IPS-NIHi7 (cell line): ENCODE measurements at regions not wholly inside any gene's neighbourhood (a gene's known extent, or its start where the extent isn't known, plus 50 kb on each side); places are given as distances from the start of the nearest gene placed in this dataset.
"Not testable (repeated sequence)": the region's sequence is repeated elsewhere in the genome, so short reads cannot be mapped to it uniquely, and the experiment has no call there.

Source experiments
- DNase-seq: peaks from one replicate; pipeline ENCODE4 v3.0.0; 2012; ENCODE audit warnings: mixed read lengths; ENCODE audit errors: extremely low spot score

- no peak for DNase-seq
Measured at GRCh38 chr3:180420016-180420415, 181.9 kb upstream of the TTC14 start.

- no peak for DNase-seq
Measured at GRCh38 chr3:180420804-180421203, 181.2 kb upstream of the TTC14 start.

GRCh38 chr3:180421221-180421620 lies 180.7 kb upstream of the TTC14 start:
- no peak for DNase-seq

- DNase-seq: no peak
Measured at GRCh38 chr3:180421721-180422120, 180.2 kb upstream of the TTC14 start.

GRCh38 chr3:180424305-180424704 lies 177.7 kb upstream of the TTC14 start:
- not testable (repeated sequence) for DNase-seq

- DNase-seq: no peak
Measured at GRCh38 chr3:180430896-180431295, 171.1 kb upstream of the TTC14 start.

GRCh38 chr3:180433152-180433551 lies 168.8 kb upstream of the TTC14 start:
- DNase-seq: no peak

GRCh38 chr3:180447136-180447535 lies 154.8 kb upstream of the TTC14 start:
- no peak for DNase-seq

- not testable (repeated sequence) for DNase-seq
Measured at GRCh38 chr3:180448407-180448806, 153.6 kb upstream of the TTC14 start.

GRCh38 chr3:180457225-180457624 lies 144.7 kb upstream of the TTC14 start:
- no peak for DNase-seq

- DNase-seq: no peak
Measured at GRCh38 chr3:180466401-180467011, 135.5 kb upstream of the TTC14 start.

GRCh38 chr3:180467177-180467576 lies 134.8 kb upstream of the TTC14 start:
- no peak for DNase-seq

- no peak for DNase-seq
Measured at GRCh38 chr3:180469149-180469548, 132.8 kb upstream of the TTC14 start.

GRCh38 chr3:180478695-180479094 lies 123.3 kb upstream of the TTC14 start:
- DNase-seq: no peak

- no peak for DNase-seq
Measured at GRCh38 chr3:180492047-180492446, 109.9 kb upstream of the TTC14 start.

- no peak for DNase-seq
Measured at GRCh38 chr3:180496995-180497394, 105.0 kb upstream of the TTC14 start.

GRCh38 chr3:180516368-180516767 lies 85.6 kb upstream of the TTC14 start:
- DNase-seq: no peak

GRCh38 chr3:180523040-180523439 lies 78.9 kb upstream of the TTC14 start:
- no peak for DNase-seq

GRCh38 chr3:180528843-180529242 lies 73.1 kb upstream of the TTC14 start:
- DNase-seq: no peak

GRCh38 chr3:180529778-180530177 lies 72.2 kb upstream of the TTC14 start:
- DNase-seq: no peak

GRCh38 chr3:180530276-180530675 lies 71.7 kb upstream of the TTC14 start:
- DNase-seq: no peak

GRCh38 chr3:180531303-180532278 lies 70.4 kb upstream of the TTC14 start:
- no peak for DNase-seq

GRCh38 chr3:180534828-180535227 lies 67.1 kb upstream of the TTC14 start:
- no peak for DNase-seq
